Limb (tissue), 2 donors: ENCODE measurements at regions not wholly inside any gene's neighbourhood (a gene's known extent, or its start where the extent isn't known, plus 50 kb on each side); places are given as distances from the start of the nearest gene placed in this dataset.

Experiments
- DNase-seq, 2 donors: peaks; one replicate each; pipeline ENCODE4 v3.0.0-alpha.2; 2016; ENCODE audit errors: extremely low spot score in 2 of 2

GRCh38 chr16:85254921-85255320 is 142.6 kb upstream of the CIBAR2 start:
- DNase-seq: no peak

- no peak for DNase-seq
Measured at GRCh38 chr16:85255777-85256176, 143.5 kb upstream of the CIBAR2 start.

- DNase-seq: no peak
Measured at GRCh38 chr16:85256190-85256739, 144.0 kb upstream of the CIBAR2 start.

- DNase-seq: no peak
Measured at GRCh38 chr16:85257483-85257882, 145.2 kb upstream of the CIBAR2 start.

- no peak for DNase-seq
Measured at GRCh38 chr16:85258166-85258565, 145.9 kb upstream of the CIBAR2 start.

GRCh38 chr16:85258629-85259028 is 146.4 kb upstream of the CIBAR2 start:
- no peak for DNase-seq

- no peak for DNase-seq
Measured at GRCh38 chr16:85259115-85259831, 147.0 kb upstream of the CIBAR2 start.

- no peak for DNase-seq
Measured at GRCh38 chr16:85259832-85260167, 147.5 kb upstream of the CIBAR2 start.

- DNase-seq: no peak
Measured at GRCh38 chr16:85261204-85261603, 148.9 kb upstream of the CIBAR2 start.

- no peak for DNase-seq
Measured at GRCh38 chr16:85261657-85262557, 149.6 kb upstream of the CIBAR2 start.

GRCh38 chr16:85262558-85263238 is 150.4 kb upstream of the CIBAR2 start:
- DNase-seq: no peak

- no peak for DNase-seq
Measured at GRCh38 chr16:85263239-85263585, 150.9 kb upstream of the CIBAR2 start.

- DNase-seq: no peak
Measured at GRCh38 chr16:85264752-85265151, 152.5 kb upstream of the CIBAR2 start.

- DNase-seq: no peak
Measured at GRCh38 chr16:85265161-85265784, 153.0 kb upstream of the CIBAR2 start.

- DNase-seq: no peak
Measured at GRCh38 chr16:85265810-85266209, 153.5 kb upstream of the CIBAR2 start.

GRCh38 chr16:85266857-85267256 is 154.6 kb upstream of the CIBAR2 start:
- no peak for DNase-seq

GRCh38 chr16:85267414-85267945 is 155.2 kb upstream of the CIBAR2 start:
- no peak for DNase-seq

GRCh38 chr16:85269165-85269564 is 156.9 kb upstream of the CIBAR2 start:
- DNase-seq: no peak

GRCh38 chr16:85270374-85270773 is 158.1 kb upstream of the CIBAR2 start:
- DNase-seq: no peak

- DNase-seq: no peak
Measured at GRCh38 chr16:85271198-85271597, 158.9 kb upstream of the CIBAR2 start.

- DNase-seq: no peak
Measured at GRCh38 chr16:85273293-85273692, 161.0 kb upstream of the CIBAR2 start.
